GM21423 (cell line): ENCODE measurements at regions not wholly inside any gene's neighbourhood (a gene's known extent, or its start where the extent isn't known, plus 50 kb on each side); places are given as distances from the start of the nearest gene placed in this dataset.
"Not testable (repeated sequence)": the region's sequence is repeated elsewhere in the genome, so short reads cannot be mapped to it uniquely, and the experiment has no call there.

Experiments
- ATAC-seq: cut with Tn5 transposase; IDR thresholded peaks from one replicate; pipeline ENCODE4 v1.9.1; 2021; ENCODE audit warnings: mild to moderate bottlenecking, moderate library complexity; ENCODE audit not compliant: unreplicated experiment

DNA sequence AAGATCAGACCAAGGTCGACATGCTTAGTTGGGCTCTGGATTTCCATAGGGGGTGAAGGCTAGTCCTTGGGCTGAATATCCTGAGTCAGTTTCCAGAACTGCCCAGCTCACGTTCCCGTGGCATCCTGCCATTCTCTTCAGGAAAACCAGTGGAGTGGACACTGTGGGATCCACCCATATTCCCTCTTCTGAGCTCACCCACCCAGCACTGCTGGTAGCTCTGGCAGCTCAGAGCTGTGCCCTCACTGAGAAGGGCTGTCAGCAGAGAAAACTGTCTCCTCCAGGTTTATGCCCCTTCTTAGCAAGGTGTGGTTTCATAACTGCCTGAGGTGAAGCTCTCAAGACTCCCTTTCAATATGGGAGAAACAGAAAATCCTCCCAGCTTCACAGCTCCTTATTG, 111.7 kb downstream of the GGTLC2 start:
- ATAC-seq = no peak

DNA sequence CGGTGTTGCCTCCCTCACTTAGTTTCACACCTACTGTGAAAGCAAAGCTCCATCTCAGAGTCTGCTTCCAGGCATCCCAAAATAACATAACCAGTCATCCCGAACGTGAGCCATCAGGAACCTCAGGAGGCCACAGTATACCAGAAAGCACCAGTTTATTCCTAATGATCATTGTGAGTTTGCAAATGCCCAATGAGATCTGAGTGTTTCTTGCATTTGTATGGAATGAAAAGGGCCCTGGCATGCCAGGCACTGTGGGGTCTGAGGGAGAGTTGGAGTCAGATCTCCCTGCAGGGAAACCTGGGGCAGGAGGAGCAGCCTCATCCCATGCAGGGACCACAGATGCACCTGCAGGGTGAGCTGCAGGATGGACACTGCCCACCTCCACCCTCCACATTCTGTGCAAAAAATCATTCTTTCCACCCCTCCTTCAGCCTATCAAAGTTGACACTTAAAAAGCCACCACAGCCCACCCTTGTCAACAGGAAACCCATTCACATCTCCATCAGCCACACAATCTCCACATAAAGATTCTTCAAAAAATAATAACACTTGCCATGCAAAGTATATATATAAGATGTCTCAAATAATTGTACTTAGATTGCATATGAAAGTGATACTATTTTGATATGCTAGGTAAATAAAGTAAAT, 112.3 kb downstream of the GGTLC2 start:
- not testable (repeated sequence) for ATAC-seq

DNA sequence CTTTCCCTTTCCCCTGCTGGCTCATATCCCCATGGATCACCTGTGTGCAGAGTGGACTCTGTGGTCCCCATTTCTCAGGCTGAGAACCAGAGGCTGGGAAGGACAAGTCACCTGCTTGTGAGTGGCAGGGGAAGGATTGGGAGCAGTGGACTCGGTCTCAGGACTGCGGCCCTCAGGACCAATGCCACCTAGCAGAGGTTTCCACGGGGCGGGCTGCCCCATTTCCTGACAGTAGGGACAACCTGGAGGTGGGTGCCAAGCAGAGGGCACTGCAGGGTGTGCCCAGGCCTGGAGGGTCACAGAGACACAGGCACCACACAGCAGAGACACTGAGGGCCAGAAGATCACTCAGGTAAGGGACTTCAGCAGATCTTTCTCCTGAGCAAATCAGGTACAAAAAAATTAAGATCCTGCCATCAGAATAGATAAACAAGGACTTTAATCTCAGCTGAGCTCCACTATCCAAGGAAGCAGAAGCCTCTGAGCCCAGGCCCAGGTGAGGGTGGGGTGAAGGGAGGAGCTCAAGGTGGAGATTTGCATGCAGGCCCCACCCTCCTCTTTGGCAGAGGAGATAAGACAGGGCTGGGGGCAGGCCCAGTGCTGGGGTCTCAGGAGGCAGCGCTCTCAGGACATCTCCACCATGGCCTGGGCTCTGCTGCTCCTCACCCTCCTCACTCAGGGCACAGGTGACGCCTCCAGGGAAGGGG, 113.8 kb downstream of the GGTLC2 start:
- ATAC-seq = not testable (repeated sequence)

DNA sequence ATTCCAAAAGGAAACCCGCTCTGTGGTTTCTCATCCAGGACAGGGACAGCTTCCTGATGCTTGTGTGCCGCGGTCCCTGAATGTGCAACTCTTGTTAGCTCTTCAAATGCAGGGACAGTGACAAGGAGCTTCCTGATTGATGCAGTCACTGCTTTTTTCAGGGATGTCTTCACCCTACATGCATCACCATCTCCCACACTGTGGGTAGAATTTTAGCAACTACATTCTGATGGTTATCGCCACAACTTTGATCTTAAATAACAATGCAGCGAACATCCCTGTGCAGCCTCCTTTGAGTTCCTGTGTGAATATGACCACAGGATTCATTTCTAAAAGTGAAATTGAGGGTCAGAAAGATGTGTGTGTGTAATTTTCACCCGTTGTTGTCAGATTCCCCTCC, 115.0 kb downstream of the GGTLC2 start:
- ATAC-seq = no peak

GRCh38 chr22:22759889-22760546, 115.6 kb downstream of the GGTLC2 start:
- no peak for ATAC-seq

GRCh38 chr22:22761606-22761962, 117.2 kb downstream of the GGTLC2 start:
- ATAC-seq = no peak

DNA sequence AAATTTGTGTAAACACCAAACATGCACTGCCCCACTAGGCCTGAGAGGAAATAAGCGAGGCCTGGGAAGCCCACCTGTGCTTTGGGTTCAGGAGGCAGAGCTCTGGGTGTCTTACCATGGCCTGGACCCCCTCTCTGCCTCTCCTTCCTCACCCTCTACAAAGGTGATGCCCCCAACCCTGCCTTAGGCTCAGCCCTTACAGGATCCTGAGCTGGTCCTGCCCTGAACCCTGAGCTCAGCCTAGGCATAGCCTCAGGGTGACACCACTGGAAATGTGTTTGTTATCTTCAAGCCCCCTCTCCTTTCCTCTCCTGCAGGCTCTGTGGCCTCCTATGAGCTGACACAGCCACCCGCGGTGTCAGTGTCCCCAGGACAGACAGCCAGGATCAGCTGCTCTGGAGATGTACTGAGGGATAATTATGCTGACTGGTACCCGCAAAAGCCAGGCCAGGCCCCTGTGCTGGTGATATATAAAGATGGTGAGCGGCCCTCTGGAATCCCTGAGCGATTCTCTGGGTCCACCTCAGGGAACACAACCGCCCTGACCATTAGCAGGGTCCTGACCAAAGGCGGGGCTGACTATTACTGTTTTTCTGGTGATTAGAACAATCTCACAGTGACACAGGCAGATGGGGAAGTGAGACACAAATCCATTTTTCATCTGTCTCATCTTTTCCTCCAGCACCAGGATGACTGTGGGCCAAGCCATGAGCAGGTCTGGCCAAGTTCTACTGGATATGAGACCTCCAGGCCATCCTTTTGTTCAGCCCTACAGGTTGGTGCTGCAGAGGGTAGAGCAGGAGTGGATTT, 117.8 kb downstream of the GGTLC2 start:
- ATAC-seq = no peak

- no peak for ATAC-seq
Measured at GRCh38 chr22:22763512-22763911, 119.1 kb downstream of the GGTLC2 start.

- ATAC-seq = no peak
Measured at GRCh38 chr22:22764085-22764484, 119.7 kb downstream of the GGTLC2 start.

DNA sequence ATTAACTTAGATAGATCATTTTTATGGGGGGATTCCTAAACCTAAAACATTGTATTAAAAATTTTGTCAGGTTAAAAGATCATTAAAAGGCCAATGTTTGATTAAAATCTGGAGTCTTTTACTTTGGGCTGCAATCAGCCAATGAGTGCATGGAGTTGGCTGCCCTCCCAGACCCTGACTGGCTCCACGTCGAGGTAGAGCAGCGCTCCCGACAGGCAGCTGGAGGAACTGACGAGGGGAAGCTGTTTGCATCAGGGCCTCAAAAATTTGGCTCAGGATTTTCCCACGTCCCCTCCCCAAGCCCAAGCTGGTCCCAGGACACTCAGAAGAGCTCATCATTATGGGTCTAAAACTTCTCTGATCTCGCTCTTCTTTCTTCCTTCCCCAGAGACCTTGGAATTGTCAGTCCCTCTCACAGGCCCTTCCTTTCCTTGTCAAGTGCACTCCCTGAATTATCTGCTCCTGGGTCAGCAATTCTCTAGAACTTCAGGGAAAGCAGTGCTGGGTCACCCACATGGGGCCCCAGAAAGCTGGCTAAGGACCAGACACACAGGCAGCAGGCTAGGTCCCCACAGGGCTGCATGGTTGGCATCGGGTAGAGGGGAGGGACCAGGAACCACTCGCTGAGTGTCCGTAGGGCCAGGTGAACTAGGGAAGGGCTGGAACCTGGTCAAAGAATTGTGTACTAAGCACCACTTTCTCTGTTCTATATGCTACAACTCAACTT, 119.6 kb upstream of the IGLL5 start:
- no peak for ATAC-seq

DNA sequence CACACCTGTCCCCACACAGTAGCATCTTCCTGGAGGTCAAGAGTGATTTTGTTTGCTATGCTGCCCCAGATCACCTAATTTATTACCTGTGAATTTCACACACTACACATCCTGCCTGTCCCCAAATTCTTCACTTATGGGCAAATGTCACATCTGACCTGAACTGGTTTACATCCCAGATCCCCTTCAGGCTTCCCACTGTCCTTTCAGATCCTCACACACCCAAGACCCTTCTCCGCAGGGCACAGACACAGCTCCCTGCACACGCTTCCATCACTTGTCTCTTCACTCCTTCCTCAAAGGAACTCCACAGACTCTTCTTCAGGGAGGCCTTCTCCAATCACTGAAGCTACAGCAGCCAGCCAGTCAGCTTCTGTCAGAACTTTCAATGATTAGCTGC, 118.7 kb upstream of the IGLL5 start:
- no peak for ATAC-seq

DNA sequence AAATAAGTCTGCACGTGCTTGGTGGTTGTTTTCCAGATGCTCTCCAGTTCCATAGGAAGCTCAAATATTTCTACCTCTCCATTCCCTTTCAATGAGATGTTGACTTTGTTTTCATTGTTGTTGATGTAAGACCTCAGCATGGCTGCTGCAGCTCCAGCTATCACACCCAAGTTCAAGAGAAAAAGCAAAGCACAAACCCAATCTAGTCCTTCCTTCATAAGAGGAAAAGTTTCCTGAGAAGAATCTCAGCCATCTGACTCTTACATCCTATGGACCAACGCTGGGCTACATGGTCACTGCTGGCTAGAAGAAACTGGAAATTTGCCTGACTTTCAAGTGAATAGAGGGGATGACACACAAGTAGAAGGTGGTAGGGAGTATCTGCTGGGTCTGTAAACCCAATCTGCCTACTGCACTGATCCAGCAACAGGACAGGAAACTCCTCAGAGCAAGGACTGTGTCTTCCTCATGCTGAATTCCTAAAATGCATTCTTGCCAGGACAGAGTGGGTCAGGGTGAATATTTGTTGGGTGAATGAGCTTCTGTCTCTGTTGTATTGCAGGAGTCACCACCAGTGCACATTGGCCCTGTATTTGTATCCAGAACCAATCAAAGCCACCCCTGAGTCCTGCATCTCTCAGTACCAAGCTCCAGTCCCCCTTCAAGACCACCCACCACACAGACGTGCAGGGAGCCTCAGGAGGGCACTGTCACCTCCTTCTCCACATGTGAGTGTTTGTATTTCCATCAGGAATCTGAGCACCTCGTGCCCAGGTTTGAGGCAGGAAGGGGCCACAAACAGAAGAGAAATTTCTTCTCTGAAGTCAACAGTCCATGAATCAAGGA, 118.0 kb upstream of the IGLL5 start:
- ATAC-seq = no peak

GRCh38 chr22:22770280-22770871, 117.2 kb upstream of the IGLL5 start:
- ATAC-seq = no peak

GRCh38 chr22:22770881-22771280, 116.7 kb upstream of the IGLL5 start:
- no peak for ATAC-seq

GRCh38 chr22:22771696-22772377, 115.8 kb upstream of the IGLL5 start:
- ATAC-seq = no peak

DNA sequence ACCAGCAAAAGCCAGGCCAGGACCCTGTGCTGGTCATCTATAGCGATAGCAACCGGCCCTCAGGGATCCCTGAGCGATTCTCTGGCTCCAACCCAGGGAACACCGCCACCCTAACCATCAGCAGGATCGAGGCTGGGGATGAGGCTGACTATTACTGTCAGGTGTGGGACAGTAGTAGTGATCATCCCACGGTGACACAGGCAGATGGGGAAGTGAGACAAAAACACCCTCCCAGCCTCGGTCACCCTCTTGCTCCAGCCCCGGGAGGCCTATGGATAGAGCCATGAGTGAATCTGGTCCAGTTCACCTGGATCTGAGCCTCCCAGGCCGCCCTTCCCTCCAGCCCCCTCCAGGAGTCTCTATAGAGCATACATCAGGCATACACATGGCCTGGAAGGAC, 115.2 kb upstream of the IGLL5 start:
- no peak for ATAC-seq

DNA sequence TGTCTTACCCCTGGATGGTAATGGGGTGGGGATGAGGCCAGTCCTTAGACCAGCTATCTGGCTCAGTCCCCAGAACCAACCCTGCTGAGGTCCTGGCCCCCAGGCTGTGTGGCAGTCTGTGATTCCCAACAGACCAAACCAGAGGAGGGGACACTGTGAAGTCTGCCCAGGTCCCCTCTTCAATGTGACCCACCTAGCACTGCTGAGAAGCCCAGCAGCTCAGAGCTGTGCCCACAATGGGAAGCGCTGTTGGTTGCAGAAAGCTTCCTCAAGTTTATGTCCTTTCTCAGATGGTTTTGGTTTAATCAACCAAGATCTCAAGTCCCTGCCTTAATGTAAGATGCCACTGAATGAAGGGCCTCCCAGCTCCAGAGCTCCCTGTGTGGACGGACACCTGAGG, 114.7 kb upstream of the IGLL5 start:
- ATAC-seq = no peak

DNA sequence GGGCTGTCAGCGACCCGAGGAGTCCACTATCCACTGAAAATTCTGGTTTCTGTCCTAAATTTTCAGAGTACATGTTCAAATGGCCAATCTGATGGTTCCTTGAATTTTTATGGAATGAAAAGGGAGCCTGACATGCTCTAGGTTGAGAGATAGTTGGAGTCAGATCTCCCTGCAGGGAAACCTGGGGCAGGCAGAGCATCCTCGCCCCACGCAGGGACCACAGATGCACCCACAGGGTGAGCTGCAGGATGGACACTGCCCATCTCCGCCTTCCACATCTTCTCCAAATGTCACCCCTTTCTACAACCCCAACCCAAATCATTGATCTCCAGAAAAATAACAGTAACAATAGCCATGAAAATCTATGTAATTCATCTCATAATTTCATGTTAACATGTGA, 114.2 kb upstream of the IGLL5 start:
- no peak for ATAC-seq
